ENCODE measurements at regions not wholly inside any gene's neighbourhood (a gene's known extent, or its start where the extent isn't known, plus 50 kb on each side); places are given as distances from the start of the nearest gene placed in this dataset.

DNA sequence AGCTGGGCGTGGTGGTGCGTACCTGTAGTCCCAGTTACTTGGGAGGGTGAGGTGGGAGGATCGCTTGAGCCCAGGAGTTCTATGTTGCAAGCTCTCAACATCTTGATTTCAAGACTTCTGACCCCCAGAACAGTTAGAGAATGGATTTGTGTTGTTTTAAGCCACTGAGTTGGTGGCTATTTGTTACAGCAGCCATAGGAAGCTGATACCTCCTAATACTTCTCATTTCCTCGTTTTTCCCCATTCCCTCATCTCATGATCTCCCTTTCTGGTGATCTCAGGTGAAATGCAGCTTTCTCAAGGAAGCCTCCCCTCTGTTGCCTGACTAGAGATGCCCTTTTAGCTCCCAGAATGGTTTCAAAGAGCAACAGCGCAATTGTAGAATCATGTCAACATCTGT lies 378.8 kb downstream of the TYW1 start (continued):
- TF ChIP-seq TEAD4 (IDR thresholded peaks at IDR 0.05; ENCODE audit: low read depth, low read length): no peak
- TF ChIP-seq BCL11A (IDR thresholded peaks at IDR 0.05; ENCODE audit: low read depth in 2 of 2, low read length in 2 of 2): no peak
- no peak for TF ChIP-seq MAFK (IDR thresholded peaks at IDR 0.05; ENCODE audit: low read depth, low read length)
- TF ChIP-seq, protein P1, sequence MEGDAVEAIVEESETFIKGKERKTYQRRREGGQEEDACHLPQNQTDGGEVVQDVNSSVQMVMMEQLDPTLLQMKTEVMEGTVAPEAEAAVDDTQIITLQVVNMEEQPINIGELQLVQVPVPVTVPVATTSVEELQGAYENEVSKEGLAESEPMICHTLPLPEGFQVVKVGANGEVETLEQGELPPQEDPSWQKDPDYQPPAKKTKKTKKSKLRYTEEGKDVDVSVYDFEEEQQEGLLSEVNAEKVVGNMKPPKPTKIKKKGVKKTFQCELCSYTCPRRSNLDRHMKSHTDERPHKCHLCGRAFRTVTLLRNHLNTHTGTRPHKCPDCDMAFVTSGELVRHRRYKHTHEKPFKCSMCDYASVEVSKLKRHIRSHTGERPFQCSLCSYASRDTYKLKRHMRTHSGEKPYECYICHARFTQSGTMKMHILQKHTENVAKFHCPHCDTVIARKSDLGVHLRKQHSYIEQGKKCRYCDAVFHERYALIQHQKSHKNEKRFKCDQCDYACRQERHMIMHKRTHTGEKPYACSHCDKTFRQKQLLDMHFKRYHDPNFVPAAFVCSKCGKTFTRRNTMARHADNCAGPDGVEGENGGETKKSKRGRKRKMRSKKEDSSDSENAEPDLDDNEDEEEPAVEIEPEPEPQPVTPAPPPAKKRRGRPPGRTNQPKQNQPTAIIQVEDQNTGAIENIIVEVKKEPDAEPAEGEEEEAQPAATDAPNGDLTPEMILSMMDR (IDR thresholded peaks at IDR 0.05; ENCODE audit: control extremely low read depth in 1 of 3, insufficient read depth in 1 of 3, low read depth in 1 of 3, low read length in 3 of 3): no peak
- TF ChIP-seq GTF2F1 (IDR thresholded peaks at IDR 0.05; ENCODE audit: borderline replicate concordance, low read depth, low read length): no peak

Data from H1 (cell line).